HepG2 (cell line): ENCODE measurements at regions not wholly inside any gene's neighbourhood (a gene's known extent, or its start where the extent isn't known, plus 50 kb on each side); places are given as distances from the start of the nearest gene placed in this dataset.

Source experiments
- ATAC-seq: fragments of 200-7000 bp; cut with Tn5 transposase; 3 replicates; pipeline ENCODE4 v1.9.1; 2020; ENCODE audit warnings: mild to moderate bottlenecking, moderate library complexity
- BruUV-seq: library from RNA; stranded (reverse); fragments of 400-500 nt; replicated peaks from 2 replicates; lab custom pipeline; 2021; lab: Mats Ljungman, UMichigan
- CTCF ChIA-PET: fragments of 300-600 bp; formaldehyde crosslinking; extraction: SDS; loops from one replicate; lab custom pipeline; 2021; ENCODE audit warnings: low total read pairs, inconsistent platforms, low intra/inter-chr PET ratio; lab: Yijun Ruan, JAX
- POLR2A ChIA-PET: fragments of 350-600 bp; sonication (Branson Sonifier 250); formaldehyde crosslinking; loops from one replicate; lab custom pipeline; 2020; ENCODE audit warnings: antibody characterized with exemption, inconsistent platforms; lab: Yijun Ruan, JAX
- DNase-seq: peaks from one replicate; pipeline ENCODE4 v3.0.0-alpha.2; 2015; ENCODE audit warnings: low spot score
- FAIRE-seq: peaks from 3 replicates; lab custom pipeline; 2011; peaks lifted over from hg19 to GRCh38; lab: Jason Lieb, UNC
- H2AFZ ChIP-seq: one replicate; pipeline ENCODE4 v1.6.1; 2011; ENCODE audit warnings: low read length, inconsistent platforms
- H3K27ac ChIP-seq: fragments of 300-600 bp; 3 replicates; pipeline ENCODE4 v1.8.0; 2011; ENCODE audit warnings: mixed run types, mild to moderate bottlenecking, mixed read lengths, low read length, inconsistent platforms; ENCODE audit not compliant: insufficient read depth; ENCODE audit errors: extremely low read length
- H3K27me3 ChIP-seq, 2 experiments: fragments of 200-600 bp in 1 of 2; 2 replicates in 1 of 2; 3 replicates in 1 of 2; pipeline versions ENCODE4 v1.6.0 to v1.8.0; 2011; ENCODE audit warnings: low read length in 2 of 2, mild to moderate bottlenecking in 2 of 2, moderate library complexity in 2 of 2, inconsistent platforms in 1 of 2; ENCODE audit not compliant: insufficient read depth in 2 of 2, control insufficient read depth in 1 of 2
- H3K36me3 ChIP-seq, 2 experiments: fragments of 200-600 bp in 1 of 2; replicated peaks in 1 of 2; 2 replicates in 1 of 2; 3 replicates in 1 of 2; pipeline versions ENCODE4 v1.5.1 to v1.8.0; 2011; ENCODE audit warnings: low read length in 2 of 2, inconsistent platforms in 1 of 2; ENCODE audit not compliant: insufficient read depth in 2 of 2, control insufficient read depth in 1 of 2
- H3K4me1 ChIP-seq: 2 replicates; pipeline ENCODE4 v1.5.1; 2012; ENCODE audit warnings: low read length, inconsistent platforms; ENCODE audit not compliant: insufficient read depth
- H3K4me2 ChIP-seq: 2 replicates; pipeline ENCODE4 v1.6.0; 2011; ENCODE audit warnings: low read depth, low read length, inconsistent platforms
- H3K4me3 ChIP-seq, 3 experiments: fragments of 200-600 bp in 1 of 3; sonication (generic), shearing (Covaris generic) in 1 of 3; replicated peaks in 1 of 3; 2 replicates each; pipeline ENCODE4 v1.5.1; 2011 to 2016; ENCODE audit warnings: low read length in 3 of 3, inconsistent platforms in 2 of 3, low read depth in 2 of 3, mild to moderate bottlenecking in 2 of 3, control low read depth in 1 of 3, mixed read lengths in 1 of 3; ENCODE audit not compliant: insufficient read depth in 1 of 3
- H3K79me2 ChIP-seq: one replicate; pipeline ENCODE4 v1.6.1; 2011; ENCODE audit warnings: low read length, inconsistent platforms; ENCODE audit not compliant: insufficient read depth
- H3K9ac ChIP-seq: 2 replicates; pipeline ENCODE4 v1.6.0; 2011; ENCODE audit warnings: mild to moderate bottlenecking, low read depth, low read length, inconsistent platforms; ENCODE audit not compliant: insufficient read depth
- H3K9me3 ChIP-seq: 2 replicates; pipeline ENCODE4 v1.5.1; 2012; ENCODE audit warnings: mild to moderate bottlenecking, low read length
- H4K20me1 ChIP-seq: 2 replicates; pipeline ENCODE4 v1.6.0; 2011; ENCODE audit warnings: inconsistent platforms, mild to moderate bottlenecking, low read length, moderate library complexity; ENCODE audit not compliant: insufficient read depth
- GMEB1 ChIP-seq: sonication (generic); formaldehyde crosslinking; IDR thresholded peaks from 2 replicates; pipeline ENCODE4 v1.5.1; 2020; ENCODE audit warnings: missing genetic modification reagents, mild to moderate bottlenecking, borderline replicate concordance
- ISX ChIP-seq: sonication (generic); formaldehyde crosslinking; conservative IDR thresholded peaks from 2 replicates; pipeline ENCODE4 v1.5.0; 2020; ENCODE audit warnings: missing genetic modification reagents
- NFYC ChIP-seq: IDR thresholded peaks from 2 replicates; pipeline ENCODE4 v1.6.1; 2016; ENCODE audit warnings: missing genetic modification reagents, missing compliant biosample characterization
- ZNF205 ChIP-seq: IDR thresholded peaks from 2 replicates; pipeline ENCODE4 v1.6.1; 2018; ENCODE audit warnings: missing biosample characterization, missing genetic modification reagents
- ZNF275 ChIP-seq: sonication (generic); formaldehyde crosslinking; IDR thresholded peaks from 2 replicates; pipeline ENCODE4 v1.8.0; 2022; ENCODE audit warnings: missing genetic modification reagents, mild to moderate bottlenecking, inconsistent platforms, borderline replicate concordance
- ZNF709 ChIP-seq: sonication (generic); formaldehyde crosslinking; IDR thresholded peaks from 2 replicates; pipeline ENCODE4 v1.5.0; 2020; ENCODE audit warnings: mild to moderate bottlenecking, missing genetic modification reagents
- ZNF781 ChIP-seq: sonication (generic); formaldehyde crosslinking; IDR thresholded peaks from 2 replicates; pipeline ENCODE4 v1.5.1; 2020; ENCODE audit warnings: borderline replicate concordance, mild to moderate bottlenecking, missing genetic modification reagents; ENCODE audit errors: not compliant biosample characterization
- WGBS: methylation state at CpG from one replicate; pipeline ENCODE4 v1.1.6; 2017; ENCODE audit warnings: low lambda C conversion rate; 5-methylcytosine and 5-hydroxymethylcytosine counted together
- in situ Hi-C: cut with HindIII; loops from 2 replicates; pipeline ENCODE4 v1.10.0; 2017; ENCODE audit warnings: low pct_unique_long_range_greater_than_20kb; ENCODE audit not compliant: extremely low pct_ligation_motif_present
- intact Hi-C: fragments of 100-400 bp; cut with micrococcal nuclease; formaldehyde crosslinking; loops from one replicate; pipeline ENCODE4 v1.10.0; 2022; ENCODE audit not compliant: unreplicated experiment

- no peak overlapping the region for H3K4me2 ChIP-seq
- POLR2A ChIA-PET, result no interaction called here
- H3K27ac ChIP-seq, result no peak overlapping the region
- no peaks in the 10 kb centered on the region for H3K9me3 ChIP-seq
- CTCF ChIA-PET, result no interaction called here
- H3K4me1 ChIP-seq, result peaks cover 10% of the 10 kb centered on the region
- DNase-seq, result no peak
- no peak overlapping the region for H2AFZ ChIP-seq
- in situ Hi-C loops (no loop called here), intact Hi-C loops (no loop called here)
- H4K20me1 ChIP-seq, result no peaks in the 10 kb centered on the region
- H3K79me2 ChIP-seq, result no peaks in the 10 kb centered on the region
- no TSS peak for BruUV-seq
- no peaks in the 10 kb centered on the region for H3K36me3 ChIP-seq
- WGBS, result 0% methylated on average over 3 of the region's 3 CpGs
- H3K4me3 ChIP-seq, result no peak overlapping the region
- FAIRE-seq, result no peak
- no peak for ATAC-seq
- H3K9ac ChIP-seq, result no peak overlapping the region
- H3K27me3 ChIP-seq, result no peaks in the 10 kb centered on the region; a peak in 2 of 5 replicates
- TF ChIP-seq ZNF709 (CRISPR knock-in tag) (no peak), GMEB1 (CRISPR knock-in tag) (no peak), ZNF781 (CRISPR knock-in tag) (no peak), ZNF275 (CRISPR knock-in tag) (no peak), ISX (CRISPR knock-in tag) (no peak), ZNF205 (CRISPR knock-in tag) (no peak), NFYC (CRISPR knock-in tag) (no peak)
- TF ChIP-seq, all 625 proteins: peak for 0
These were observed 75.5 kb upstream of the IPO9 start for GRCh38 chr1:201753492-201753891.
